ENCODE measurements at regions not wholly inside any gene's neighbourhood (a gene's known extent, or its start where the extent isn't known, plus 50 kb on each side); places are given as distances from the start of the nearest gene placed in this dataset.

DNA sequence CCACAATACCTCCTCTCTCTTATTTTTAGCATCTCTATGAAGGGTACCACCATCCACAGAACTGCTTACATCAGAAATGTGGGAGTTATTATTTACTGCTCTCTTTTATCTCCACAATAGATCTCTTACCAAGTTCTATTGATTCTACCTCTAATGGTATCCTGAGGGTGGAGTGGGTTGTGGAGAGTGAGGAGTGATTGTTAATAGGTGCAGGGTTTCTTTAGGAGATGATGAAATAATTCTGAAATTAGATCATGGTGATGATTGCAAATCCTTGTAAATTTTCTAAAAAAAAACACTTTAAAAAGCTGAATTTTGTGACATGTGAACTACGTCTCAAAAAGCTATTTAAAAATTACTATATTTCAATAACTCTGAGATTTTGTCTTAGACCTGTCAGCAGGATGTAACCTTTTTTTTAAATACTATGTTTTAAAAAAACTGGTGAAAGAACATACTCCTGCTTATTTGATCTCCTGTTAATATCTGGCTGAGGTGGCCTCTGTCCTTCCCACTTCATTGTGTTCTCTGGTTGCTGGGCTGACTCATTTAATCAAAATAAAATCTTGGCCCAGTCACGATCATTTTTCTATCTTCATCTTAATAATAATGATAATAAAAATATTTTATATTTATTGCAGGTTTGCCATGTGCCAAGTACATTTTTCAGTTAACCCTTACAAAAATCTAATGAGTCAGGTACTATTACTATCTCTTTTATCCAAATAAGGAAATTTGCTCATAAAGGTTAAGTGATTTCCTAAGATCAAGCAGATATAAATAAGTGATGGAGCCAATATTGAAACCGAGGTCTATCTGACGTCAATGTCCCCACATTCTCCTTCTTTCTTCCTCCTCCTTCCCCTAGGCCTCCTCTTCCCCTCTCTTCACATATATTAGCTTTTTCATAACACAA, 73.5 kb downstream of the GLUD2 start:
- no peaks in the 10 kb centered on the region for H3K9me3 ChIP-seq (ENCODE audit: control insufficient read depth, insufficient read depth, low read depth, low read length)
- intact Hi-C loops (cut with micrococcal nuclease; ENCODE audit: unreplicated experiment) (loop anchor here (1.0 kb wide), 1 partner anchor 46 kb away; no protein-coding TSS in a partner anchor), in situ Hi-C loops (cut with HindIII; ENCODE audit: low pct_unique_long_range_greater_than_20kb, low sequenced_read_pairs) (no loop called here)
- ChIA-PET POLR2A (no interaction called here), CTCF (no interaction called here)
- no peak for TF ChIP-seq CTCF (IDR thresholded peaks at IDR 0.05)
- no TSS peak for BruUV-seq (replicated peaks)
- ATAC-seq = no peak
- no peak overlapping the region for H3K4me3 ChIP-seq (ENCODE audit: low read depth in 2 of 2, low read length in 2 of 2)
- no peak for DNase-seq (ENCODE audit: low read depth, low spot score)
- H3K4me1 ChIP-seq (ENCODE audit: control insufficient read depth, insufficient read depth, low read length) = no peaks in the 10 kb centered on the region
- H3K36me3 ChIP-seq (ENCODE audit: control insufficient read depth, insufficient read depth, low read length) = no peaks in the 10 kb centered on the region
- no peaks in the 10 kb centered on the region for H3K27me3 ChIP-seq (ENCODE audit: control insufficient read depth, insufficient read depth, low read length)
- H3K27ac ChIP-seq (ENCODE audit: low read length) = no peak overlapping the region

DNA sequence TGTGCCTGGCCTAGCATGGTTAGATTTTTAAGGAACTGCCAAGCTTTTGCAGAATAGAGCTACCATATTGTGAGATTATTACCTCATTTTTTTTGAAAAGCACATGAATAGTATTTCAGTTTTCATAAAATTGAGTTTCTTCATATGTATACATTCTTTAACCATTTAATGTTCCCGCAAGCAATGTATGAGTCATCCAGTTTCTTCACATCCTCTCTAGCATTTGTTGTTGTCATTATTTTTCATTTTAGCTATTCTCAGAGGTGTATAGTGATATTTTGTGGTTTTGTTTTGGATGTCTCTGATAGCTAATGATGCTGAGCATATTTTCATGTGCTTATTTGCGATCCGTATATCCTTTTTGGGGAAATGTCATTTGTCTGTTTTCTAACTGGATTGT, 74.9 kb downstream of the GLUD2 start:
- in situ Hi-C loops (cut with HindIII; ENCODE audit: low pct_unique_long_range_greater_than_20kb, low sequenced_read_pairs) (no loop called here), intact Hi-C loops (cut with micrococcal nuclease; ENCODE audit: unreplicated experiment) (no loop called here)
- Histone ChIP-seq H3K9me3 (ENCODE audit: control insufficient read depth, insufficient read depth, low read depth, low read length) (no peaks in the 10 kb centered on the region), H3K4me1 (ENCODE audit: control insufficient read depth, insufficient read depth, low read length) (no peaks in the 10 kb centered on the region), H3K4me3 (ENCODE audit: low read depth in 2 of 2, low read length in 2 of 2) (no peak overlapping the region), H3K27ac (ENCODE audit: low read length) (no peak overlapping the region), H3K36me3 (ENCODE audit: control insufficient read depth, insufficient read depth, low read length) (no peaks in the 10 kb centered on the region), H3K27me3 (ENCODE audit: control insufficient read depth, insufficient read depth, low read length) (no peaks in the 10 kb centered on the region)
- ChIA-PET CTCF (no interaction called here), POLR2A (no interaction called here)
- TF ChIP-seq TCF7L2 (IDR thresholded peaks at IDR 0.05; ENCODE audit: low read depth, low read length) (no peak), CTCF (IDR thresholded peaks at IDR 0.05) (no peak), SIN3A (IDR thresholded peaks at IDR 0.05; ENCODE audit: borderline replicate concordance, insufficient read depth, low read depth, low read length) (no peak), POLR2AphosphoS5 (IDR thresholded peaks at IDR 0.05; ENCODE audit: low read depth, low read length) (no peak)
- TF ChIP-seq, protein P1, sequence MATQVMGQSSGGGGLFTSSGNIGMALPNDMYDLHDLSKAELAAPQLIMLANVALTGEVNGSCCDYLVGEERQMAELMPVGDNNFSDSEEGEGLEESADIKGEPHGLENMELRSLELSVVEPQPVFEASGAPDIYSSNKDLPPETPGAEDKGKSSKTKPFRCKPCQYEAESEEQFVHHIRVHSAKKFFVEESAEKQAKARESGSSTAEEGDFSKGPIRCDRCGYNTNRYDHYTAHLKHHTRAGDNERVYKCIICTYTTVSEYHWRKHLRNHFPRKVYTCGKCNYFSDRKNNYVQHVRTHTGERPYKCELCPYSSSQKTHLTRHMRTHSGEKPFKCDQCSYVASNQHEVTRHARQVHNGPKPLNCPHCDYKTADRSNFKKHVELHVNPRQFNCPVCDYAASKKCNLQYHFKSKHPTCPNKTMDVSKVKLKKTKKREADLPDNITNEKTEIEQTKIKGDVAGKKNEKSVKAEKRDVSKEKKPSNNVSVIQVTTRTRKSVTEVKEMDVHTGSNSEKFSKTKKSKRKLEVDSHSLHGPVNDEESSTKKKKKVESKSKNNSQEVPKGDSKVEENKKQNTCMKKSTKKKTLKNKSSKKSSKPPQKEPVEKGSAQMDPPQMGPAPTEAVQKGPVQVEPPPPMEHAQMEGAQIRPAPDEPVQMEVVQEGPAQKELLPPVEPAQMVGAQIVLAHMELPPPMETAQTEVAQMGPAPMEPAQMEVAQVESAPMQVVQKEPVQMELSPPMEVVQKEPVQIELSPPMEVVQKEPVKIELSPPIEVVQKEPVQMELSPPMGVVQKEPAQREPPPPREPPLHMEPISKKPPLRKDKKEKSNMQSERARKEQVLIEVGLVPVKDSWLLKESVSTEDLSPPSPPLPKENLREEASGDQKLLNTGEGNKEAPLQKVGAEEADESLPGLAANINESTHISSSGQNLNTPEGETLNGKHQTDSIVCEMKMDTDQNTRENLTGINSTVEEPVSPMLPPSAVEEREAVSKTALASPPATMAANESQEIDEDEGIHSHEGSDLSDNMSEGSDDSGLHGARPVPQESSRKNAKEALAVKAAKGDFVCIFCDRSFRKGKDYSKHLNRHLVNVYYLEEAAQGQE (IDR thresholded peaks at IDR 0.05; ENCODE audit: insufficient read depth in 1 of 2, low read depth in 2 of 2, low read length in 1 of 2) = no peak
- BruUV-seq (replicated peaks) = no TSS peak
- no peak for ATAC-seq
- DNase-seq (ENCODE audit: low read depth, low spot score) = no peak

Data from Panc1 (cell line).